A549 (cell line): ENCODE measurements at regions not wholly inside any gene's neighbourhood (a gene's known extent, or its start where the extent isn't known, plus 50 kb on each side); places are given as distances from the start of the nearest gene placed in this dataset.

Experiments
- ATAC-seq, 2 experiments: fragments of 200-7000 bp in 1 of 2; fragments of >200 bp in 1 of 2; cut with Nextera tagmentation in 1 of 2; cut with Tn5 transposase in 1 of 2; 3 replicates each; pipeline versions ENCODE4 v1.8.0 to v1.9.1; 2018 to 2020; ENCODE audit warnings: mild to moderate bottlenecking in 1 of 2, moderate library complexity in 1 of 2
- CTCF ChIA-PET: fragments of 300-600 bp; sonication (Branson Sonifier 250); formaldehyde crosslinking; extraction: SDS; loops from one replicate; lab custom pipeline; 2021; ENCODE audit warnings: antibody characterized with exemption, inconsistent platforms; lab: Yijun Ruan, JAX
- POLR2A ChIA-PET: fragments of 350-600 bp; formaldehyde crosslinking; extraction: SDS; loops from one replicate; lab custom pipeline; 2021; ENCODE audit warnings: antibody characterized with exemption, inconsistent platforms; lab: Yijun Ruan, JAX
- DNase-seq, 2 experiments: peaks; one replicate each; pipeline versions ENCODE4 v3.0.0 to v3.0.0-alpha.2; 2011 to 2016; ENCODE audit warnings: low read depth in 1 of 2, low spot score in 1 of 2
- FAIRE-seq: peaks from 2 replicates; lab custom pipeline; 2011; peaks lifted over from hg19 to GRCh38; lab: Jason Lieb, UNC
- H3K27ac ChIP-seq, 2 experiments: fragments of >200 bp; sonication (Bioruptor Twin); formaldehyde crosslinking; 3 replicates each; pipeline ENCODE4 v1.5.1; 2016 to 2017
- H3K4me1 ChIP-seq: fragments of >200 bp; sonication (Bioruptor Twin); formaldehyde crosslinking; 3 replicates; pipeline ENCODE4 v1.6.1; 2016
- H3K4me2 ChIP-seq: fragments of >200 bp; sonication (Bioruptor Twin); formaldehyde crosslinking; 3 replicates; pipeline ENCODE4 v1.6.1; 2016
- H3K4me3 ChIP-seq: fragments of >200 bp; sonication (Bioruptor Twin); formaldehyde crosslinking; 3 replicates; pipeline ENCODE4 v1.5.1; 2016
- H3K9me3 ChIP-seq: fragments of >200 bp; sonication (Bioruptor Twin); formaldehyde crosslinking; 3 replicates; pipeline ENCODE4 v1.6.1; 2016
- ATOH8 ChIP-seq: fragments of 250-450 bp; sonication (Bioruptor Pico); IDR thresholded peaks from 2 replicates; pipeline ENCODE4 v1.5.0; 2020; ENCODE audit warnings: low read depth, mild to moderate bottlenecking, moderate library complexity
- CBX8 ChIP-seq: fragments of 200-600 bp; sonication (generic); IDR thresholded peaks from 2 replicates; pipeline ENCODE4 v1.6.1; 2016
- CHD2 ChIP-seq: fragments of 150-350 bp; IDR thresholded peaks from 2 replicates; pipeline ENCODE4 v1.6.1; 2014; ENCODE audit warnings: low read length; ENCODE audit not compliant: partially characterized antibody
- E2F6 ChIP-seq: IDR thresholded peaks from 2 replicates; pipeline ENCODE4 v1.6.1; 2012; ENCODE audit warnings: low read depth, borderline replicate concordance
- EHMT2 ChIP-seq: fragments of 200-600 bp; sonication (generic); IDR thresholded peaks from 2 replicates; pipeline ENCODE4 v1.6.1; 2016; ENCODE audit warnings: antibody characterized with exemption, low read depth, mild to moderate bottlenecking, moderate library complexity
- FOSB ChIP-seq: fragments of 250-450 bp; sonication (Bioruptor Pico); IDR thresholded peaks from 2 replicates; pipeline ENCODE4 v1.5.0; 2020; ENCODE audit warnings: mild to moderate bottlenecking, moderate library complexity
- HES2 ChIP-seq: fragments of >200 bp; sonication (Bioruptor Twin); formaldehyde crosslinking; IDR thresholded peaks from 2 replicates; pipeline ENCODE4 v1.6.1; 2016
- HMGXB4 ChIP-seq: fragments of 250-450 bp; sonication (Bioruptor Pico); IDR thresholded peaks from 2 replicates; pipeline ENCODE4 v1.5.0; 2021; ENCODE audit warnings: mild to moderate bottlenecking, moderate library complexity, borderline replicate concordance
- JUN ChIP-seq, 2 experiments: fragments of >200 bp; sonication (Bioruptor Twin); formaldehyde crosslinking; IDR thresholded peaks; 2 replicates in 1 of 2; 3 replicates in 1 of 2; pipeline ENCODE4 v1.6.1; 2016 to 2017
- MYC ChIP-seq: IDR thresholded peaks from 2 replicates; pipeline ENCODE4 v1.6.1; 2012; ENCODE audit warnings: mild to moderate bottlenecking, inconsistent platforms, low read length, improper control_type of control experiment, borderline replicate concordance
- NFE2L2 ChIP-seq: fragments of 150-350 bp; conservative IDR thresholded peaks from 2 replicates; pipeline ENCODE4 v1.6.1; 2014; ENCODE audit warnings: low read length
- PBX3 ChIP-seq: IDR thresholded peaks from 2 replicates; pipeline ENCODE4 v1.6.1; 2012
- RAD21 ChIP-seq, 2 experiments: fragments of >200 bp in 1 of 2; sonication (Bioruptor Twin) in 1 of 2; formaldehyde crosslinking in 1 of 2; IDR thresholded peaks in 1 of 2; conservative IDR thresholded peaks in 1 of 2; 2 replicates in 1 of 2; 3 replicates in 1 of 2; pipeline ENCODE4 v1.6.1; 2012 to 2018; ENCODE audit warnings: inconsistent platforms in 1 of 2
- REST ChIP-seq: fragments of 200-600 bp; sonication (generic); IDR thresholded peaks from 2 replicates; pipeline ENCODE4 v1.6.1; 2016; ENCODE audit warnings: antibody characterized with exemption, mild to moderate bottlenecking, moderate library complexity
- SMC3 ChIP-seq: fragments of >200 bp; sonication (Bioruptor Twin); formaldehyde crosslinking; IDR thresholded peaks from 3 replicates; pipeline ENCODE4 v1.6.1; 2018; ENCODE audit warnings: inconsistent platforms
- SREBF2 ChIP-seq: fragments of 450-650 bp; IDR thresholded peaks from 2 replicates; pipeline ENCODE4 v1.6.1; 2014; ENCODE audit warnings: mild to moderate bottlenecking, moderate library complexity
- USF2 ChIP-seq: fragments of 450-650 bp; IDR thresholded peaks from 2 replicates; pipeline ENCODE4 v1.6.1; 2014; ENCODE audit warnings: antibody characterized with exemption
- ZFP36 ChIP-seq: fragments of 450-650 bp; IDR thresholded peaks from 2 replicates; pipeline ENCODE4 v1.6.1; 2014; ENCODE audit warnings: borderline replicate concordance; ENCODE audit not compliant: partially characterized antibody
- WGBS: methylation state at CpG from one replicate; pipeline ENCODE4 v1.1.6; 2017; ENCODE audit errors: missing lambda C conversion rate; 5-methylcytosine and 5-hydroxymethylcytosine counted together

GRCh38 chr13:85910962-85911361, 111.7 kb upstream of the SLITRK6 start:
- Histone ChIP-seq H3K4me3 (no peak overlapping the region), H3K27ac (no peak overlapping the region), H3K9me3 (no peaks in the 10 kb centered on the region)
- FAIRE-seq (no peak), DNase-seq (no peak)
- POLR2A ChIA-PET, result no interaction called here
- CTCF ChIA-PET, result no interaction called here
- WGBS, result 45% methylated on average over 1 of the region's 1 CpG
- TF ChIP-seq MYC (no peak), CBX8 (no peak), FOSB (CRISPR knock-in tag) (no peak), NFE2L2 (no peak), JUN (IDR thresholded peaks at IDR 0.05) (no peak), E2F6 (no peak), RAD21 (conservative IDR thresholded peaks at IDR 0.05 in 1 of 2, IDR thresholded peaks at IDR 0.05 in 1 of 2) (no peak), SREBF2 (no peak), USF2 (no peak), CHD2 (no peak), REST (no peak), SMC3 (no peak), EHMT2 (no peak)
- TF ChIP-seq, all 56 proteins: peak for 0
- H3K4me1 ChIP-seq, result no peaks in the 10 kb centered on the region
- H3K4me2 ChIP-seq, result no peak overlapping the region
- no peak for ATAC-seq

GRCh38 chr13:85900521-85900920, 101.3 kb upstream of the SLITRK6 start:
- CTCF ChIA-PET, result no interaction called here
- no peaks in the 10 kb centered on the region for H3K9me3 ChIP-seq
- WGBS, result 45% methylated on average over 2 of the region's 2 CpGs
- H3K27ac ChIP-seq, result no peak overlapping the region
- no peak overlapping the region for H3K4me3 ChIP-seq
- no peak overlapping the region for H3K4me2 ChIP-seq
- TF ChIP-seq ATOH8 (no peak), ZFP36 (no peak), HMGXB4 (no peak), HES2 (no peak), PBX3 (no peak)
- TF ChIP-seq, all 56 proteins: peak for 0
- no peaks in the 10 kb centered on the region for H3K4me1 ChIP-seq
- FAIRE-seq, result no peak
- no peak for ATAC-seq
- POLR2A ChIA-PET, result no interaction called here
- DNase-seq, result no peak
